ENCODE measurements at regions not wholly inside any gene's neighbourhood (a gene's known extent, or its start where the extent isn't known, plus 50 kb on each side); places are given as distances from the start of the nearest gene placed in this dataset.

DNA sequence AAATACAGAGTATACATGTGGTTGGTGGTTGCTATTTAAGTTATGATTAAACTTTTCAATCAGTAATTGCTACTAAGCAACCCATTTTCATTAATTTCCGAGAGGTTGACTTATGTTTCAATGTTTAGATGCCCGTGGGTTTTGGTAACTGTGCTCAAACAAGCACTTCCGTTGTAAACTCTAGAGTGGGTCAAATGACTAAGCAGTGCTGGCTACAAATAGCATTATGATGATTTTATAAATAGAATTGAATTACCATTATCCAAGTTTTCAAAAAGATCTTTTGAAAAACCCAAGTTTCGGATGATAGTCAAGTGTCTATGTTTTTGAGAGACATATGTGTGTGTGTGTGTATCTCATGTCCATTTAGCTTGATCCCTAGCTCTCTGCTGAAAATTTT, 2369.4 kb upstream of the ACO1 start:
- Histone ChIP-seq H3K79me2 (ENCODE audit: control insufficient read depth in 1 of 2, insufficient read depth in 2 of 2, low read length in 2 of 2) (no peaks in the 10 kb centered on the region), H3K79me1 (ENCODE audit: low read depth, low read length) (no peaks in the 10 kb centered on the region), H3K23ac (ENCODE audit: insufficient read length) (no peak overlapping the region), H2AK5ac (ENCODE audit: low read depth, low read length) (no peak overlapping the region), H4K20me1 (replicated peaks in 1 of 2; ENCODE audit: control insufficient read depth in 1 of 2, insufficient read depth in 2 of 2, low read length in 2 of 2) (no peaks in the 10 kb centered on the region), H3K36me3 (ENCODE audit: control insufficient read depth in 2 of 4, insufficient read depth in 4 of 4, low read length in 3 of 4) (no peaks in the 10 kb centered on the region), H2BK5ac (ENCODE audit: low read depth, low read length) (no peak overlapping the region), H3K4me3 (ENCODE audit: extremely low read depth in 1 of 4, insufficient read depth in 2 of 4, low read depth in 3 of 4, low read length in 4 of 4) (no peak overlapping the region), H3K23me2 (ENCODE audit: low read depth, low read length) (no peaks in the 10 kb centered on the region), H2BK12ac (ENCODE audit: low read depth, low read length) (no peak overlapping the region), H3K56ac (replicated peaks; ENCODE audit: insufficient read length, low read depth, low read length) (no peak overlapping the region), H3K4me1 (replicated peaks in 1 of 4; ENCODE audit: control insufficient read depth in 3 of 4, insufficient read depth in 4 of 4, low read length in 3 of 4) (no peaks in the 10 kb centered on the region), H4K5ac (ENCODE audit: insufficient read length, low read depth, low read length) (no peak overlapping the region), H2AFZ (ENCODE audit: low read length) (no peak overlapping the region), H4K8ac (ENCODE audit: extremely low read depth, insufficient read depth, low read length) (no peak overlapping the region), H3K27me3 (replicated peaks in 1 of 4; ENCODE audit: control insufficient read depth in 3 of 4, extremely low read depth in 1 of 4, insufficient read depth in 3 of 4, low read length in 3 of 4) (no peaks in the 10 kb centered on the region), H3K9me3 (ENCODE audit: insufficient read depth in 2 of 2, low read depth in 1 of 2, low read length in 1 of 2) (no peaks in the 10 kb centered on the region), H3K14ac (ENCODE audit: insufficient read length) (no peak overlapping the region), H2BK15ac (ENCODE audit: low read length) (no peak overlapping the region), H2BK120ac (replicated peaks; ENCODE audit: low read depth, low read length) (no peak overlapping the region), H3K4me2 (ENCODE audit: insufficient read depth in 1 of 2, low read depth in 2 of 2, low read length in 2 of 2) (no peak overlapping the region), H3K4ac (replicated peaks; ENCODE audit: insufficient read length, low read depth, low read length) (no peak overlapping the region), H3K9ac (replicated peaks in 1 of 4; ENCODE audit: extremely low read depth in 1 of 4, low read depth in 3 of 4, low read length in 3 of 4) (no peak overlapping the region), H2BK20ac (ENCODE audit: low read length) (no peak overlapping the region), H3K27ac (ENCODE audit: low read depth, low read length) (no peak overlapping the region), H3K18ac (ENCODE audit: extremely low read depth, low read length) (no peak overlapping the region), H4K91ac (replicated peaks; ENCODE audit: insufficient read length, low read length) (no peak overlapping the region)
- DNase-seq (ENCODE audit: low read depth in 1 of 2, low spot score in 2 of 2) (no peak), FAIRE-seq (no peak)
- POLR2A ChIA-PET (ENCODE audit: partially characterized antibody): no interaction called here
- CTCF ChIA-PET (ENCODE audit: partially characterized antibody): no interaction called here
- TF ChIP-seq BCL11A (IDR thresholded peaks at IDR 0.05; ENCODE audit: low read depth in 2 of 2, low read length in 2 of 2): no peak
- WGBS, 2 experiments (ENCODE audit: extremely low coverage in 1 of 2, insufficient coverage in 1 of 2, insufficient read length in 1 of 2, insufficient replicate concordance in 2 of 2, low coverage in 1 of 2, low lambda C conversion rate in 2 of 2, missing lambda C conversion rate in 1 of 2): 95% methylated on average over 4 of the region's 4 CpGs; no CpG with 5 or more reads in 1 of the 2 experiments
